Glutamatergic neuron (in vitro differentiated cells): ENCODE measurements at regions not wholly inside any gene's neighbourhood (a gene's known extent, or its start where the extent isn't known, plus 50 kb on each side); places are given as distances from the start of the nearest gene placed in this dataset.

Experiments used
- DNase-seq: peaks from one replicate; pipeline ENCODE4 v3.0.0; 2022
- H3K27ac Mint-ChIP-seq: one replicate; pipeline ENCODE4 v1.8.0; 2020; ENCODE audit warnings: mild to moderate bottlenecking, mixed read lengths, inconsistent platforms; ENCODE audit not compliant: unreplicated experiment
- H3K27me3 Mint-ChIP-seq: one replicate; pipeline ENCODE4 v1.8.0; 2020; ENCODE audit warnings: mild to moderate bottlenecking, moderate library complexity, mixed read lengths, inconsistent platforms; ENCODE audit not compliant: unreplicated experiment
- H3K36me3 Mint-ChIP-seq: one replicate; pipeline ENCODE4 v1.8.0; 2020; ENCODE audit warnings: mild to moderate bottlenecking, mixed read lengths, inconsistent platforms; ENCODE audit not compliant: unreplicated experiment
- H3K4me1 Mint-ChIP-seq: one replicate; pipeline ENCODE4 v1.8.0; 2020; ENCODE audit warnings: mild to moderate bottlenecking, low read depth, mixed read lengths, inconsistent platforms; ENCODE audit not compliant: unreplicated experiment
- H3K4me3 Mint-ChIP-seq: one replicate; pipeline ENCODE4 v1.8.0; 2020; ENCODE audit warnings: mild to moderate bottlenecking, mixed read lengths, inconsistent platforms; ENCODE audit not compliant: unreplicated experiment
- H3K9me3 Mint-ChIP-seq: one replicate; pipeline ENCODE4 v1.8.0; 2020; ENCODE audit warnings: mild to moderate bottlenecking, moderate library complexity, mixed read lengths, inconsistent platforms; ENCODE audit not compliant: unreplicated experiment
- CTCF ChIP-seq: fragments of 200-600 bp; sonication (generic); IDR thresholded peaks from one replicate; pipeline ENCODE4 v1.5.0; 2021; ENCODE audit not compliant: partially characterized antibody, unreplicated experiment

DNA sequence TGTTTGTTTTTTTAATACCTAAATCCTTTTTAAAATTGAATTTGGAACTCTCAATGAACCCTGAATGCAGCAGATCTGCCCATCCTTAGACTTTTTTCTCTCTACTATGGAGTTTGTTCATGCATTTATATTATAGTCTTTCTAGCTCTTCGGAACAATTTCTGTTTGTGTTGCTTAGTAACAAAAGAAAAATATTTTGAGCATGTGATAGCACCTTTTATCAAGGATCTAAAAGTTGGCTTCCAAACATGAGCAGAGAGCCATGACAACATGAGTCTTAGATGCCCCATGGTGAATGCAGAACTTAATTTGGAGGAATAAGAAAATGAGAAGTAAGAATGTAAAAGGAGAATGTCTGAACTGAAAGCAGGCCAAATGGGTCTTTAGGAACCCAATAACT, 133.7 kb downstream of the EDN1 start:
- H3K36me3 Mint-ChIP-seq: no peaks in the 10 kb centered on the region
- H3K4me1 Mint-ChIP-seq: no peaks in the 10 kb centered on the region
- DNase-seq: no peak
- H3K27me3 Mint-ChIP-seq: no peaks in the 10 kb centered on the region
- H3K9me3 Mint-ChIP-seq: no peaks in the 10 kb centered on the region
- TF ChIP-seq CTCF: no peak
- no peak overlapping the region for H3K4me3 Mint-ChIP-seq
- H3K27ac Mint-ChIP-seq: no peak overlapping the region

GRCh38 chr6:12426121-12426520, 136.0 kb downstream of the EDN1 start:
- DNase-seq: no peak
- Mint-ChIP-seq H3K4me1 (no peaks in the 10 kb centered on the region), H3K4me3 (no peak overlapping the region), H3K9me3 (no peaks in the 10 kb centered on the region), H3K27ac (no peak overlapping the region), H3K27me3 (no peaks in the 10 kb centered on the region), H3K36me3 (no peaks in the 10 kb centered on the region)
- TF ChIP-seq CTCF: no peak

DNA sequence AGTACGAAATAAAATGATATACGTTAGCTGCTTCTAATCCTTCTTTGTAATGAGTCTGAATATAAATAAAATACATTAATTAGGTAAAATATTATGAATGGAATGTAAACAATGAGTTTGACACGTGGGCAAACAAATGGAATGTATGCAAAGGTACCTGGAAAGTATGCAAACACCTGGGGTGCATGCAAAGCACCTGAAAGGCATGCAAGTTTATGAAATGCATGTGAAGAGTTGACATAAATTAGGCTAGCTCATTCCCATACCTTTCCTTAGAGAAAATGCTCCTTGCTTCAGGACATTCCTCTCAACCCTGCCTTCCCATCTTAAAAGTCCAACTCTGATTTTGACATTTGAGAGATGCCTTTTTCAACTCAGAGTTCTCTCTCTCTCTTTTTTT, 140.9 kb downstream of the EDN1 start:
- H3K4me1 Mint-ChIP-seq: no peaks in the 10 kb centered on the region
- H3K27ac Mint-ChIP-seq: no peak overlapping the region
- TF ChIP-seq CTCF: no peak
- no peak overlapping the region for H3K4me3 Mint-ChIP-seq
- no peaks in the 10 kb centered on the region for H3K27me3 Mint-ChIP-seq
- no peaks in the 10 kb centered on the region for H3K9me3 Mint-ChIP-seq
- no peak for DNase-seq
- H3K36me3 Mint-ChIP-seq: no peaks in the 10 kb centered on the region

DNA sequence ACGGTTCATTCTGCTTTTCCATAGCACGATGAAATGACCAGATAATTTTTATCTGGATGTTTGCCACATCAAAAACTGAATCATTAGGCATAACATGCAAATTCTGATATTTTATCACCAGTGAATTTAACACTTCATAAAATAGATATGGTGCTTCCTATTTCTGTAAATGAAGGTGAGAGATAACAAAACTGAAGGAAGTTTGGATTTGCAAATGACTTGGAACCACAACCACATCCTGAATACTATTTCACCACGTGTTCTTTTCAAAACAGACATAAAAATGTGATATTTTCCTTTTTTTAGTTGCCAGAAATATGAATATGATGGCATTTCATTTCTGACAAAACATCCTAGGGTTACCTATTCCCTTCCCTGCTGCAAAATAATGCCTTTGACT, 146.1 kb downstream of the EDN1 start:
- H3K27me3 Mint-ChIP-seq: no peaks in the 10 kb centered on the region
- no peaks in the 10 kb centered on the region for H3K4me1 Mint-ChIP-seq
- no peak overlapping the region for H3K4me3 Mint-ChIP-seq
- no peaks in the 10 kb centered on the region for H3K9me3 Mint-ChIP-seq
- TF ChIP-seq CTCF: no peak
- no peaks in the 10 kb centered on the region for H3K36me3 Mint-ChIP-seq
- DNase-seq: no peak
- no peak overlapping the region for H3K27ac Mint-ChIP-seq

DNA sequence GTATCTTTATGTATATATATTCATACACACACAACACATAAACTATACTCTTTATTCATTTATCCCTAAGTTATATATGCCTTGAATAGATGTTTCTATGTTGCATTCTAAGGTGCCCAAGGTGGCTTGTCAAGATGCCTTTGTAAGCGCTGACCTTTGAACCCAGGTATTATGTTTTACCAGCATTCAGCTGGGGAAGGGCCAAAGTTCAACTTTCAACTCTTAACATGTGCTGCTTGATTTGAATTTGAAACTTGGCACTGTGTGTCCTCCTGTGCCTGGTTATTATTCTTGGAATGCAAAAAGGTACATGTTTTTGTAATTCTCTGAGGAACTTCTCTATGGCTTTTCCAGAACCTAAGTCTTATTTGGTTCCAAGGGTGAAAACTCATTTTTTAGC, 146.5 kb downstream of the EDN1 start:
- Mint-ChIP-seq H3K27me3 (no peaks in the 10 kb centered on the region), H3K27ac (no peak overlapping the region), H3K9me3 (no peaks in the 10 kb centered on the region), H3K4me3 (no peak overlapping the region), H3K36me3 (no peaks in the 10 kb centered on the region), H3K4me1 (no peaks in the 10 kb centered on the region)
- DNase-seq: no peak
- no peak for TF ChIP-seq CTCF
